Peyer's patch (tissue), 4 donors: ENCODE measurements at regions not wholly inside any gene's neighbourhood (a gene's known extent, or its start where the extent isn't known, plus 50 kb on each side); places are given as distances from the start of the nearest gene placed in this dataset.

Experiments used
- CTCF ChIP-seq, 6 experiments: fragments of 450-650 bp in 4 of 6; fragments of 200-600 bp in 2 of 6; sonication (generic) in 1 of 6; IDR thresholded peaks; one replicate each; pipeline ENCODE4 v1.5.1; 2017 to 2019; ENCODE audit warnings: antibody characterized with exemption in 6 of 6, mild to moderate bottlenecking in 3 of 6, moderate library complexity in 1 of 6
- POLR2A ChIP-seq, 2 donors: fragments of 450-650 bp; IDR thresholded peaks; one replicate each; pipeline ENCODE4 v1.5.1; 2017; ENCODE audit warnings: antibody characterized with exemption in 2 of 2, mild to moderate bottlenecking in 2 of 2, moderate library complexity in 2 of 2

DNA sequence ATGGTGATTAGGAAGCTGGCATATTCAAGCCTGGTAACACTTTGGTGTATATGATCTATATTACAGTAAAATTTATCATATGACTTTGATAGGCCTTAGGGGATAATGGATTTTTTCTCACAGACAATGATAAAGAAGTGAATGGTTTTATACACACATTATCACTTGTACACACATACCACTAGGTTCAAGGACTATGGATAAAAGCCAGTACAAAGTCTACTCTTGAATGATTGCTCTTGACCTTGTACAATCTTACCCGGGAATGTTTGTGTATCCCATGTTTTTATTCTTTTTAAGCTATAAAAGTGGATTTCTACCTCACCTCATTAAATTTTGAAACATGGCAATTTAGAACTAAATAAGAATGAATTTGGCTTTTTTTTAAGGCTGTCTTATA lies 414.5 kb upstream of the ADAMTSL1 start:
- no peak for TF ChIP-seq CTCF (IDR thresholded peaks at IDR 0.05)
- no peak for TF ChIP-seq POLR2A (IDR thresholded peaks at IDR 0.05)
